Vagina (tissue), 2 donors: ENCODE measurements at regions not wholly inside any gene's neighbourhood (a gene's known extent, or its start where the extent isn't known, plus 50 kb on each side); places are given as distances from the start of the nearest gene placed in this dataset.

Source experiments
- POLR2AphosphoS5 ChIP-seq, 2 donors: sonication (generic); formaldehyde crosslinking; IDR thresholded peaks; one replicate each; pipeline ENCODE4 v1.9.0; 2017; ENCODE audit warnings: antibody characterized with exemption in 2 of 2, mild to moderate bottlenecking in 2 of 2, low read depth in 1 of 2; ENCODE audit not compliant: insufficient read depth in 1 of 2
- TF ChIP-seq, protein P1 (sequence below), 3 experiments: fragments of 450-650 bp in 2 of 3; fragments of 200-600 bp in 1 of 3; sonication (generic) in 1 of 3; IDR thresholded peaks; one replicate each; pipeline ENCODE4 v1.5.1; 2017 to 2019; ENCODE audit warnings: antibody characterized with exemption in 3 of 3, mild to moderate bottlenecking in 2 of 3, moderate library complexity in 2 of 3

DNA sequence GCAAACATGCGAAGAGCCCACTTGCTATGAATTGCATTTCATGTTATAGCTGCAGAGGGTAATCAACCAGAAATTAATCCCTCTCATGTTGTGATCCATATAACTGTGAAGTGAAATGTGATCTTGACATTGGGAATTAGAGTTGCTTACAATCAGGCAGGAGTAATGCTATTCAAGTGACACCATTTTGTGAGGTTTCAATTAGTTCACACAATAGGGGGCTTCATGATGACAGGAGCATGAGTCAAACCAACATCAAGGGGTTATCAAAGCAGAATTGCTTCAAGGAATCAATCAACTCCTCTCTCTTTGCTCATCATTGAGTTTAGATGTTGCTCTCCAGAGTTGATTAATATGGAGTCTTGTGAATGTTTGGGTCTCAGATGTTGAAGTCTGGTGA is 1585.2 kb upstream of the TENM4 start:
- no peak for TF ChIP-seq POLR2AphosphoS5 (IDR thresholded peaks at IDR 0.05; ENCODE audit: insufficient read depth in 1 of 2, low read depth in 1 of 2)
- TF ChIP-seq, protein P1, sequence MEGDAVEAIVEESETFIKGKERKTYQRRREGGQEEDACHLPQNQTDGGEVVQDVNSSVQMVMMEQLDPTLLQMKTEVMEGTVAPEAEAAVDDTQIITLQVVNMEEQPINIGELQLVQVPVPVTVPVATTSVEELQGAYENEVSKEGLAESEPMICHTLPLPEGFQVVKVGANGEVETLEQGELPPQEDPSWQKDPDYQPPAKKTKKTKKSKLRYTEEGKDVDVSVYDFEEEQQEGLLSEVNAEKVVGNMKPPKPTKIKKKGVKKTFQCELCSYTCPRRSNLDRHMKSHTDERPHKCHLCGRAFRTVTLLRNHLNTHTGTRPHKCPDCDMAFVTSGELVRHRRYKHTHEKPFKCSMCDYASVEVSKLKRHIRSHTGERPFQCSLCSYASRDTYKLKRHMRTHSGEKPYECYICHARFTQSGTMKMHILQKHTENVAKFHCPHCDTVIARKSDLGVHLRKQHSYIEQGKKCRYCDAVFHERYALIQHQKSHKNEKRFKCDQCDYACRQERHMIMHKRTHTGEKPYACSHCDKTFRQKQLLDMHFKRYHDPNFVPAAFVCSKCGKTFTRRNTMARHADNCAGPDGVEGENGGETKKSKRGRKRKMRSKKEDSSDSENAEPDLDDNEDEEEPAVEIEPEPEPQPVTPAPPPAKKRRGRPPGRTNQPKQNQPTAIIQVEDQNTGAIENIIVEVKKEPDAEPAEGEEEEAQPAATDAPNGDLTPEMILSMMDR (IDR thresholded peaks at IDR 0.05): no peak
